CD4-positive, CD25-positive, alpha-beta regulatory T cell (primary cell): ENCODE measurements at regions not wholly inside any gene's neighbourhood (a gene's known extent, or its start where the extent isn't known, plus 50 kb on each side); places are given as distances from the start of the nearest gene placed in this dataset.

ENCODE experiments used
- ATAC-seq, 2 donors: fragments of 150-1000 bp; cut with Tn5 transposase; one replicate each; pipeline ENCODE4 v1.10.0; 2021; ENCODE audit warnings: low read depth in 2 of 2, moderate number of reproducible peaks in 2 of 2, moderate library complexity in 1 of 2
- DNase-seq, 3 donors: peaks; one replicate each; pipeline versions ENCODE4 v3.0.0 to v3.0.0-alpha.2; 2012 to 2022; ENCODE audit warnings: mixed read lengths in 1 of 3
- H3K27ac ChIP-seq: one replicate; pipeline ENCODE4 v1.7.0; 2013; ENCODE audit warnings: mild to moderate bottlenecking, low read length; ENCODE audit not compliant: insufficient read depth, poor library complexity, severe bottlenecking
- H3K27me3 ChIP-seq: one replicate; pipeline ENCODE4 v1.7.0; 2013; ENCODE audit warnings: low read length; ENCODE audit not compliant: control insufficient read depth, insufficient read depth
- H3K36me3 ChIP-seq: one replicate; pipeline ENCODE4 v1.7.0; 2013; ENCODE audit warnings: mild to moderate bottlenecking, low read length, moderate library complexity; ENCODE audit not compliant: control insufficient read depth, insufficient read depth
- H3K4me1 ChIP-seq: 2 replicates; pipeline ENCODE4 v1.7.0; 2013; ENCODE audit warnings: mild to moderate bottlenecking, low read length; ENCODE audit not compliant: insufficient read depth, control insufficient read depth, poor library complexity, severe bottlenecking
- H3K4me3 ChIP-seq: one replicate; pipeline ENCODE4 v1.7.0; 2013; ENCODE audit warnings: low read depth, mild to moderate bottlenecking, low read length, moderate library complexity
- H3K9me3 ChIP-seq, 2 experiments: 1 replicate in 1 of 2; 2 replicates in 1 of 2; pipeline ENCODE4 v1.7.0; 2013; ENCODE audit warnings: low read length in 2 of 2, mild to moderate bottlenecking in 1 of 2, moderate library complexity in 1 of 2; ENCODE audit not compliant: control insufficient read depth in 2 of 2
- H3K27ac Mint-ChIP-seq, 3 donors: one replicate each; pipeline ENCODE4 v1.8.0; 2020 to 2022; ENCODE audit warnings: mild to moderate bottlenecking in 3 of 3, mixed read lengths in 3 of 3, moderate library complexity in 2 of 3
- H3K27me3 Mint-ChIP-seq: one replicate; pipeline ENCODE4 v1.8.0; 2022; ENCODE audit warnings: mild to moderate bottlenecking, mixed read lengths
- H3K36me3 Mint-ChIP-seq: one replicate; pipeline ENCODE4 v1.8.0; 2020; ENCODE audit warnings: mixed read lengths
- H3K4me1 Mint-ChIP-seq, 4 donors: one replicate each; pipeline ENCODE4 v1.8.0; 2020 to 2022; ENCODE audit warnings: mixed read lengths in 4 of 4, mild to moderate bottlenecking in 1 of 4
- H3K4me3 Mint-ChIP-seq, 4 donors: one replicate each; pipeline ENCODE4 v1.8.0; 2020 to 2022; ENCODE audit warnings: mild to moderate bottlenecking in 4 of 4, mixed read lengths in 4 of 4, moderate library complexity in 3 of 4
- H3K9me3 Mint-ChIP-seq, 7 donors: one replicate each; pipeline ENCODE4 v1.8.0; 2020 to 2022; ENCODE audit warnings: mixed read lengths in 7 of 7, mild to moderate bottlenecking in 3 of 7, moderate library complexity in 2 of 7

GRCh38 chr11:127806501-127806900 is 780.9 kb downstream of the ETS1 start:
- H3K9me3 ChIP-seq, result no peaks in the 10 kb centered on the region
- Mint-ChIP-seq H3K9me3 (no peaks in the 10 kb centered on the region), H3K4me1 (no peaks in the 10 kb centered on the region), H3K4me3 (no peak overlapping the region), H3K27ac (no peak overlapping the region), H3K36me3 (no peaks in the 10 kb centered on the region), H3K27me3 (peaks cover 7% of the 10 kb centered on the region)
- no peaks in the 10 kb centered on the region for H3K4me1 ChIP-seq
- H3K27ac ChIP-seq, result no peak overlapping the region
- ATAC-seq, result no peak
- H3K36me3 ChIP-seq, result no peaks in the 10 kb centered on the region
- no peaks in the 10 kb centered on the region for H3K27me3 ChIP-seq
- no peak for DNase-seq
- no peak overlapping the region for H3K4me3 ChIP-seq

GRCh38 chr11:127805771-127806170 is 781.6 kb downstream of the ETS1 start:
- H3K27ac Mint-ChIP-seq, result no peak overlapping the region
- Histone ChIP-seq H3K27ac (no peak overlapping the region), H3K4me1 (no peaks in the 10 kb centered on the region), H3K4me3 (no peak overlapping the region), H3K9me3 (no peaks in the 10 kb centered on the region), H3K36me3 (no peaks in the 10 kb centered on the region), H3K27me3 (no peaks in the 10 kb centered on the region)
- H3K4me3 Mint-ChIP-seq, result no peak overlapping the region
- peaks cover 7% of the 10 kb centered on the region for H3K27me3 Mint-ChIP-seq
- no peaks in the 10 kb centered on the region for H3K9me3 Mint-ChIP-seq
- no peaks in the 10 kb centered on the region for H3K4me1 Mint-ChIP-seq
- no peaks in the 10 kb centered on the region for H3K36me3 Mint-ChIP-seq
- ATAC-seq, result no peak
- DNase-seq, result no peak

GRCh38 chr11:127804747-127805400 is 782.5 kb downstream of the ETS1 start:
- DNase-seq, result no peak
- Mint-ChIP-seq H3K4me1 (no peaks in the 10 kb centered on the region), H3K4me3 (no peak overlapping the region), H3K27ac (no peak overlapping the region), H3K27me3 (peaks cover 7% of the 10 kb centered on the region), H3K36me3 (no peaks in the 10 kb centered on the region), H3K9me3 (no peaks in the 10 kb centered on the region)
- H3K27me3 ChIP-seq, result no peaks in the 10 kb centered on the region
- no peaks in the 10 kb centered on the region for H3K36me3 ChIP-seq
- no peaks in the 10 kb centered on the region for H3K4me1 ChIP-seq
- H3K4me3 ChIP-seq, result no peak overlapping the region
- H3K9me3 ChIP-seq, result no peaks in the 10 kb centered on the region
- no peak overlapping the region for H3K27ac ChIP-seq
- no peak for ATAC-seq

GRCh38 chr11:127803755-127804154 is 783.6 kb downstream of the ETS1 start:
- H3K27ac Mint-ChIP-seq, result no peak overlapping the region
- no peaks in the 10 kb centered on the region for H3K27me3 ChIP-seq
- H3K36me3 ChIP-seq, result no peaks in the 10 kb centered on the region
- no peaks in the 10 kb centered on the region for H3K4me1 ChIP-seq
- no peak overlapping the region for H3K4me3 Mint-ChIP-seq
- DNase-seq, result no peak
- peaks cover 7% of the 10 kb centered on the region for H3K27me3 Mint-ChIP-seq
- H3K36me3 Mint-ChIP-seq, result no peaks in the 10 kb centered on the region
- no peaks in the 10 kb centered on the region for H3K9me3 ChIP-seq
- H3K4me1 Mint-ChIP-seq, result no peaks in the 10 kb centered on the region
- no peak overlapping the region for H3K4me3 ChIP-seq
- ATAC-seq, result no peak
- H3K27ac ChIP-seq, result no peak overlapping the region
- H3K9me3 Mint-ChIP-seq, result no peaks in the 10 kb centered on the region

- no peak overlapping the region for H3K27ac ChIP-seq
These were observed 786.2 kb downstream of the ETS1 start for GRCh38 chr11:127800989-127801688.

GRCh38 chr11:127795326-127795725 is 792.0 kb downstream of the ETS1 start:
- no peak overlapping the region for H3K4me3 ChIP-seq
- no peaks in the 10 kb centered on the region for H3K27me3 ChIP-seq
- no peaks in the 10 kb centered on the region for H3K36me3 ChIP-seq
- no peaks in the 10 kb centered on the region for H3K4me1 ChIP-seq
- H3K4me1 Mint-ChIP-seq, result no peaks in the 10 kb centered on the region
- ATAC-seq (no peak), DNase-seq (no peak)
- H3K27ac Mint-ChIP-seq, result no peak overlapping the region
- H3K27me3 Mint-ChIP-seq, result no peaks in the 10 kb centered on the region
- no peak overlapping the region for H3K27ac ChIP-seq
- no peaks in the 10 kb centered on the region for H3K36me3 Mint-ChIP-seq
- H3K4me3 Mint-ChIP-seq, result no peak overlapping the region
- no peaks in the 10 kb centered on the region for H3K9me3 ChIP-seq
- peaks cover 0 to 3% (median 0%) of the 10 kb centered on the region in 7 donors for H3K9me3 Mint-ChIP-seq

More at GRCh38 chr11:127800989-127801688, 786.2 kb downstream of the ETS1 start:
- Mint-ChIP-seq H3K4me3 (no peak overlapping the region), H3K36me3 (no peaks in the 10 kb centered on the region), H3K9me3 (no peaks in the 10 kb centered on the region), H3K27me3 (peaks cover 4% of the 10 kb centered on the region), H3K27ac (no peak overlapping the region), H3K4me1 (no peaks in the 10 kb centered on the region)
- H3K4me1 ChIP-seq, result no peaks in the 10 kb centered on the region
- no peak overlapping the region for H3K4me3 ChIP-seq
- DNase-seq (no peak), ATAC-seq (no peak)
- H3K27me3 ChIP-seq, result no peaks in the 10 kb centered on the region
- no peaks in the 10 kb centered on the region for H3K9me3 ChIP-seq
- H3K36me3 ChIP-seq, result no peaks in the 10 kb centered on the region

- no peaks in the 10 kb centered on the region for H3K4me1 ChIP-seq
- H3K36me3 Mint-ChIP-seq, result no peaks in the 10 kb centered on the region
- no peak for DNase-seq
- H3K9me3 Mint-ChIP-seq, result peaks cover 0 to 3% (median 0%) of the 10 kb centered on the region in 7 donors
- H3K4me3 Mint-ChIP-seq, result no peak overlapping the region
- H3K27ac ChIP-seq, result no peak overlapping the region
- H3K27me3 Mint-ChIP-seq, result no peaks in the 10 kb centered on the region
- no peaks in the 10 kb centered on the region for H3K36me3 ChIP-seq
- ATAC-seq, result no peak
- no peaks in the 10 kb centered on the region for H3K9me3 ChIP-seq
- no peaks in the 10 kb centered on the region for H3K27me3 ChIP-seq
- no peaks in the 10 kb centered on the region for H3K4me1 Mint-ChIP-seq
- H3K4me3 ChIP-seq, result no peak overlapping the region
- no peak overlapping the region for H3K27ac Mint-ChIP-seq
These were observed 791.3 kb upstream of the KIRREL3 start for GRCh38 chr11:127791844-127792243.

GRCh38 chr11:127790592-127790991 is 790.0 kb upstream of the KIRREL3 start:
- Histone ChIP-seq H3K9me3 (no peaks in the 10 kb centered on the region), H3K36me3 (no peaks in the 10 kb centered on the region), H3K27me3 (no peaks in the 10 kb centered on the region), H3K4me3 (no peak overlapping the region), H3K27ac (no peak overlapping the region), H3K4me1 (no peaks in the 10 kb centered on the region)
- Mint-ChIP-seq H3K4me1 (no peaks in the 10 kb centered on the region), H3K4me3 (no peak overlapping the region), H3K27ac (no peak overlapping the region), H3K27me3 (no peaks in the 10 kb centered on the region), H3K36me3 (no peaks in the 10 kb centered on the region), H3K9me3 (peaks cover 0 to 3% (median 0%) of the 10 kb centered on the region in 7 donors)
- no peak for DNase-seq
- ATAC-seq, result no peak
